ENCODE measurements at regions not wholly inside any gene's neighbourhood (a gene's known extent, or its start where the extent isn't known, plus 50 kb on each side); places are given as distances from the start of the nearest gene placed in this dataset.

GRCh38 chr16:50899951-50900350 lies 158.1 kb downstream of the CYLD start:
- no peaks in the 10 kb centered on the region for H3K4me1 ChIP-seq
- H3K27me3 ChIP-seq (ENCODE audit: low read depth) = peaks cover 7% of the 10 kb centered on the region
- no peak for DNase-seq
- intact Hi-C loops (cut with micrococcal nuclease) = no loop called here
- H3K36me3 ChIP-seq = no peaks in the 10 kb centered on the region
- H3K4me3 ChIP-seq = no peak overlapping the region
- H3K9me3 ChIP-seq (replicated peaks) = peaks cover 24% of the 10 kb centered on the region
- no peak for TF ChIP-seq CTCF (IDR thresholded peaks at IDR 0.05; ENCODE audit: borderline replicate concordance)
- H3K27ac ChIP-seq (replicated peaks) = no peak overlapping the region

GRCh38 chr16:50889746-50890145 lies 147.9 kb downstream of the CYLD start:
- DNase-seq = no peak
- no peaks in the 10 kb centered on the region for H3K36me3 ChIP-seq
- H3K27me3 ChIP-seq (ENCODE audit: low read depth) = peaks cover 42% of the 10 kb centered on the region
- H3K4me3 ChIP-seq = no peak overlapping the region
- TF ChIP-seq CTCF (IDR thresholded peaks at IDR 0.05; ENCODE audit: borderline replicate concordance) = no peak
- no peak overlapping the region for H3K27ac ChIP-seq (replicated peaks)
- intact Hi-C loops (cut with micrococcal nuclease) = no loop called here
- no peaks in the 10 kb centered on the region for H3K4me1 ChIP-seq
- no peaks in the 10 kb centered on the region for H3K9me3 ChIP-seq (replicated peaks)

GRCh38 chr16:50889276-50889675 lies 147.4 kb downstream of the CYLD start:
- intact Hi-C loops (cut with micrococcal nuclease) = no loop called here

GRCh38 chr16:50888486-50889261 lies 146.8 kb downstream of the CYLD start:
- no peak for TF ChIP-seq CTCF (IDR thresholded peaks at IDR 0.05; ENCODE audit: borderline replicate concordance)
- H3K27me3 ChIP-seq (ENCODE audit: low read depth) = peaks cover 32% of the 10 kb centered on the region
- DNase-seq = no peak

More at GRCh38 chr16:50889276-50889675, 147.4 kb downstream of the CYLD start:
- Histone ChIP-seq H3K36me3 (no peaks in the 10 kb centered on the region), H3K27ac (replicated peaks) (no peak overlapping the region), H3K4me3 (no peak overlapping the region), H3K27me3 (ENCODE audit: low read depth) (peaks cover 38% of the 10 kb centered on the region), H3K9me3 (replicated peaks) (no peaks in the 10 kb centered on the region), H3K4me1 (no peaks in the 10 kb centered on the region)
- no peak for DNase-seq
- TF ChIP-seq CTCF (IDR thresholded peaks at IDR 0.05; ENCODE audit: borderline replicate concordance) = no peak

GRCh38 chr16:50887500-50888298 lies 145.8 kb downstream of the CYLD start:
- intact Hi-C loops (cut with micrococcal nuclease) = no loop called here
- DNase-seq = no peak
- H3K4me3 ChIP-seq = no peak overlapping the region

More at GRCh38 chr16:50888486-50889261, 146.8 kb downstream of the CYLD start:
- Histone ChIP-seq H3K9me3 (replicated peaks) (peaks cover 3% of the 10 kb centered on the region), H3K4me1 (no peaks in the 10 kb centered on the region), H3K4me3 (no peak overlapping the region), H3K36me3 (no peaks in the 10 kb centered on the region), H3K27ac (replicated peaks) (no peak overlapping the region)
- intact Hi-C loops (cut with micrococcal nuclease) = no loop called here

More at GRCh38 chr16:50887500-50888298, 145.8 kb downstream of the CYLD start:
- H3K9me3 ChIP-seq (replicated peaks) = peaks cover 7% of the 10 kb centered on the region
- no peak overlapping the region for H3K27ac ChIP-seq (replicated peaks)
- no peaks in the 10 kb centered on the region for H3K36me3 ChIP-seq
- no peak for TF ChIP-seq CTCF (IDR thresholded peaks at IDR 0.05; ENCODE audit: borderline replicate concordance)
- H3K4me1 ChIP-seq = no peaks in the 10 kb centered on the region
- peaks cover 23% of the 10 kb centered on the region for H3K27me3 ChIP-seq (ENCODE audit: low read depth)

Measured in left ventricle myocardium inferior (tissue), 1 donor.